ENCODE measurements at regions not wholly inside any gene's neighbourhood (a gene's known extent, or its start where the extent isn't known, plus 50 kb on each side); places are given as distances from the start of the nearest gene placed in this dataset.
A peak's percentile ranks its signal among the peaks of the same experiment; 100 is the strongest.

DNA sequence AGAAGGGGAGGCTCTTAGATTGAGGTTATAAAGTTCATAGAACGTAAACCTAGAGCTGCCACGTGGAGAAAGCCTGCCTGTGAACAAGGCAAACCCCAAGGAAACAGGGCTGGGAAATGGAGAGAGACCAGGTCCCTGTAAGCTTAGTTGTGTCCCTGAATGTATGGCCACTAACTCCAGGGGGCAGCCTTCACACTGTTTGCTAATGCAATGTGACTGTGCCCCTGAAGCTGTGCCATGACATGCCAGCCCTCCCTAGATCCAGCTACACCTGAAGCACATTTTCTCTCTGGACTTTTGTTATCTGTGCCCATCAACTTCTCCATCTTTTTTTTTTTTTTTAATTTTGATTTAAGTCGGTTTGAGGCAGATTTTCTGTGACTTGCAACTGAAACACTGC is 60.6 kb upstream of the TMCC3 start:
- peaks cover 4% of the 10 kb centered on the region for H3K9me3 Mint-ChIP-seq (ENCODE audit: unreplicated experiment)
- H3K4me3 Mint-ChIP-seq (ENCODE audit: unreplicated experiment) = no peak overlapping the region
- no peaks in the 10 kb centered on the region for H3K36me3 Mint-ChIP-seq (ENCODE audit: unreplicated experiment)
- peak; percentile 42 for DNase-seq
- TF ChIP-seq, protein P1, sequence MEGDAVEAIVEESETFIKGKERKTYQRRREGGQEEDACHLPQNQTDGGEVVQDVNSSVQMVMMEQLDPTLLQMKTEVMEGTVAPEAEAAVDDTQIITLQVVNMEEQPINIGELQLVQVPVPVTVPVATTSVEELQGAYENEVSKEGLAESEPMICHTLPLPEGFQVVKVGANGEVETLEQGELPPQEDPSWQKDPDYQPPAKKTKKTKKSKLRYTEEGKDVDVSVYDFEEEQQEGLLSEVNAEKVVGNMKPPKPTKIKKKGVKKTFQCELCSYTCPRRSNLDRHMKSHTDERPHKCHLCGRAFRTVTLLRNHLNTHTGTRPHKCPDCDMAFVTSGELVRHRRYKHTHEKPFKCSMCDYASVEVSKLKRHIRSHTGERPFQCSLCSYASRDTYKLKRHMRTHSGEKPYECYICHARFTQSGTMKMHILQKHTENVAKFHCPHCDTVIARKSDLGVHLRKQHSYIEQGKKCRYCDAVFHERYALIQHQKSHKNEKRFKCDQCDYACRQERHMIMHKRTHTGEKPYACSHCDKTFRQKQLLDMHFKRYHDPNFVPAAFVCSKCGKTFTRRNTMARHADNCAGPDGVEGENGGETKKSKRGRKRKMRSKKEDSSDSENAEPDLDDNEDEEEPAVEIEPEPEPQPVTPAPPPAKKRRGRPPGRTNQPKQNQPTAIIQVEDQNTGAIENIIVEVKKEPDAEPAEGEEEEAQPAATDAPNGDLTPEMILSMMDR (IDR thresholded peaks at IDR 0.05; ENCODE audit: partially characterized antibody, unreplicated experiment) = peak; percentile 32
- peaks cover 20% of the 10 kb centered on the region for H3K4me1 Mint-ChIP-seq (ENCODE audit: low read depth, unreplicated experiment)
- peaks cover 4% of the 10 kb centered on the region for H3K27me3 Mint-ChIP-seq (ENCODE audit: unreplicated experiment)
- no peak overlapping the region for H3K27ac Mint-ChIP-seq (ENCODE audit: unreplicated experiment)

DNA sequence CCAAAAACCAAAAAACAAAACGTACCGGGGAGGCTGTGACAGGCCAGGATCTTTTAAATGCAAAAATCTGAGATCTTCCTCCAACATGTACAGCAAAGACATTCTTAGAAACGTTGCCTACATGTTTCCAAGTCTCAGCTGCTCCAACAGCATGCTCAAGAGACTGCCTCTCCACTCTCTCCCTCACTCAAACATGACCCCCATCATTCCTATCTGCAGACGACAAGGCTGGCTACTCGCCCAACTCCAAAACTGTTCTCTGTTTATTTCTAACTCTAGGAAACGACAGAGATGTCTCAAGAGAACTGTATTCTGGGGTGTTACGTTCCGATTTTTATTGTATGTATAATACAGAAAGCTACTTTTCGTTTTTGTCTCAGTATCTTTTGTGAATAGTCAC is 57.5 kb upstream of the TMCC3 start:
- no peak for DNase-seq
- no peak overlapping the region for H3K27ac Mint-ChIP-seq (ENCODE audit: unreplicated experiment)
- H3K4me1 Mint-ChIP-seq (ENCODE audit: low read depth, unreplicated experiment) = peaks cover under 1% of the 10 kb centered on the region
- H3K4me3 Mint-ChIP-seq (ENCODE audit: unreplicated experiment) = no peak overlapping the region
- H3K9me3 Mint-ChIP-seq (ENCODE audit: unreplicated experiment) = no peaks in the 10 kb centered on the region
- no peaks in the 10 kb centered on the region for H3K36me3 Mint-ChIP-seq (ENCODE audit: unreplicated experiment)
- TF ChIP-seq, protein P1 (IDR thresholded peaks at IDR 0.05; ENCODE audit: partially characterized antibody, unreplicated experiment) = no peak
- no peaks in the 10 kb centered on the region for H3K27me3 Mint-ChIP-seq (ENCODE audit: unreplicated experiment)

DNA sequence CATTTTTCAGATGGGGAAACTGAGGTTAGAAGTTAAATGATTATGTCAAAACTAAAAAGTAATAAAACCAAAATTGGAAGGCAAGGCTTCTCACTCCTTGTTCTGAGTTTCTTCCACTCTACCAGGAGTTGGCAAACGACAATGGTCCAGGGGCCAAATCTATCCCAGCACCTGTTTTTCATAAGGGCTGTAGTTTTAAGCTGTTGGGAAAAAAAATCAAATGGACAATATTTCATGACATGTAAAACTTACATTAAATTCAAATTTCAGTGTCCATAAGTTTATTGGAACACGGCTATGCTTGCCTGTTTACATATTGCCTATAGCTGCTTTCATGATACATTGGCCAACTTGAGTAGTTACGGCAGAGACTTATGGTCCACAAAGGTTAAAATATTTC is 56.7 kb upstream of the TMCC3 start:
- Mint-ChIP-seq H3K27ac (ENCODE audit: unreplicated experiment) (no peak overlapping the region), H3K4me3 (ENCODE audit: unreplicated experiment) (no peak overlapping the region), H3K36me3 (ENCODE audit: unreplicated experiment) (peaks cover 3% of the 10 kb centered on the region), H3K4me1 (ENCODE audit: low read depth, unreplicated experiment) (no peaks in the 10 kb centered on the region), H3K9me3 (ENCODE audit: unreplicated experiment) (no peaks in the 10 kb centered on the region), H3K27me3 (ENCODE audit: unreplicated experiment) (no peaks in the 10 kb centered on the region)
- DNase-seq = no peak
- TF ChIP-seq, protein P1 (IDR thresholded peaks at IDR 0.05; ENCODE audit: partially characterized antibody, unreplicated experiment) = no peak

DNA sequence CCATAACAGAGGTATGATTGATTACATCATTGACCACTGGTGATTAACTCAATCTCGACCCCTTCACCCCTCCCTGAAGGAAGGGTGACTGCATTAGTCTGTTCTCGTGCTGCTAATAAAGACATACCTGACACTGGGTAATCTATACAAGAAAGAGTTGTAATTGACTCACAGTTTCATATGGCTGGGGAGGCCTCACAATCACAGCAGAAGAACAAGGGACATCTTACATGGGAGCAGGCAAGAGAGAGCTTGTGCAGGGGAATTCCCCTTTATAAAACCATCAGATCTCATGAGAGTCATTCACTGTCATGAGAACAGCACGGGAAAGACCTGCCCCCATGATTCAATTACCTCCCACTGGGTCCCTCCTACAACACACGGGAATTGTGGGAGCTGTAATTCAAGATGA is 55.9 kb upstream of the TMCC3 start:
- H3K4me1 Mint-ChIP-seq (ENCODE audit: low read depth, unreplicated experiment) = no peaks in the 10 kb centered on the region
- no peak for DNase-seq
- H3K9me3 Mint-ChIP-seq (ENCODE audit: unreplicated experiment) = no peaks in the 10 kb centered on the region
- TF ChIP-seq, protein P1 (IDR thresholded peaks at IDR 0.05; ENCODE audit: partially characterized antibody, unreplicated experiment) = no peak
- H3K27me3 Mint-ChIP-seq (ENCODE audit: unreplicated experiment) = no peaks in the 10 kb centered on the region
- peaks cover 3% of the 10 kb centered on the region for H3K36me3 Mint-ChIP-seq (ENCODE audit: unreplicated experiment)
- H3K27ac Mint-ChIP-seq (ENCODE audit: unreplicated experiment) = no peak overlapping the region
- no peak overlapping the region for H3K4me3 Mint-ChIP-seq (ENCODE audit: unreplicated experiment)

DNA sequence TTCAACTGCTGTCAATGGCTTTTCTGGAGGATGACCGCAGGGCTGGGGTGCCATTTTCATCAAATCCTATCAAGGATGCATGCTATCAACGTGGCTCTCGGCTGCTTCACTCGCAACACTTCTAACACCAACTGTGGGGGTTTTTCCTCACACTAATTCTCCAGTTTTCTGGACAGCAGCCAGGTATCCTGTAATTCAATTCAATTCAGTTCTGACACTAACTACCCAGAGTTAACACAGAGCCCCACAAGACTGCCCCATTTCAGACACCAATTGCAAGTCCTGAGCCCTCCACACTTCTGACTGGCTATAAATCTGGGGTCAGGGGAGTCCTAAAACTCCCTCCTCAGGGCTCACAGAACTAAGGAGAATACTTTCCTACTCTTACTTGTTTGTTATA is 55.3 kb upstream of the TMCC3 start:
- Mint-ChIP-seq H3K4me1 (ENCODE audit: low read depth, unreplicated experiment) (no peaks in the 10 kb centered on the region), H3K27me3 (ENCODE audit: unreplicated experiment) (no peaks in the 10 kb centered on the region), H3K4me3 (ENCODE audit: unreplicated experiment) (no peak overlapping the region), H3K27ac (ENCODE audit: unreplicated experiment) (no peak overlapping the region), H3K36me3 (ENCODE audit: unreplicated experiment) (peaks cover 3% of the 10 kb centered on the region), H3K9me3 (ENCODE audit: unreplicated experiment) (peaks cover under 1% of the 10 kb centered on the region)
- no peak for DNase-seq
- TF ChIP-seq, protein P1 (IDR thresholded peaks at IDR 0.05; ENCODE audit: partially characterized antibody, unreplicated experiment) = no peak
